SK-N-SH (cell line): ENCODE measurements at regions not wholly inside any gene's neighbourhood (a gene's known extent, or its start where the extent isn't known, plus 50 kb on each side); places are given as distances from the start of the nearest gene placed in this dataset.

ENCODE experiments used
- CTCF ChIA-PET: fragments of 300-600, 350-600 bp; formaldehyde crosslinking; extraction: SDS; loops from one replicate; lab custom pipeline; 2021; lab: Yijun Ruan, JAX
- POLR2A ChIA-PET: fragments of 350-600 bp; sonication (Branson Sonifier 250); formaldehyde crosslinking; extraction: SDS; loops from one replicate; lab custom pipeline; 2020; ENCODE audit warnings: antibody characterized with exemption, inconsistent platforms; lab: Yijun Ruan, JAX
- DNase-seq: peaks from one replicate; pipeline ENCODE4 v3.0.0; 2012
- H2AFZ ChIP-seq: fragments of 200-600 bp; sonication (generic); 2 replicates; pipeline ENCODE4 v1.8.1; 2016; ENCODE audit warnings: antibody characterized with exemption, mild to moderate bottlenecking, low read depth
- H3F3A ChIP-seq: fragments of 200-600 bp; sonication (generic); replicated peaks from 2 replicates; pipeline ENCODE3; 2016; ENCODE audit warnings: antibody characterized with exemption, mild to moderate bottlenecking; ENCODE audit not compliant: insufficient read depth
- H3K27ac ChIP-seq, 2 experiments: fragments of 200-500 bp in 1 of 2; fragments of 200-600 bp in 1 of 2; sonication (Bioruptor generic) in 1 of 2; sonication (generic), shearing (Covaris generic) in 1 of 2; 2 replicates each; pipeline versions ENCODE4 v1.5.1 to v1.6.1; 2014 to 2016; ENCODE audit warnings: low read depth in 2 of 2, inconsistent platforms in 1 of 2, low read length in 1 of 2, mild to moderate bottlenecking in 1 of 2, mixed read lengths in 1 of 2
- H3K27me3 ChIP-seq: fragments of 200-600 bp; sonication (generic), shearing (Covaris generic); 2 replicates; pipeline ENCODE4 v1.6.1; 2016; ENCODE audit warnings: mixed run types; ENCODE audit not compliant: insufficient read depth
- H3K36me3 ChIP-seq, 2 experiments: fragments of 200-500 bp in 1 of 2; fragments of 200-600 bp in 1 of 2; sonication (Bioruptor generic) in 1 of 2; sonication (generic) in 1 of 2; replicated peaks in 1 of 2; 2 replicates each; pipeline versions ENCODE3 to v1.5.1; 2014 to 2016; ENCODE audit warnings: low read length in 1 of 2, mild to moderate bottlenecking in 1 of 2; ENCODE audit not compliant: insufficient read depth in 2 of 2, control insufficient read depth in 1 of 2
- H3K4me1 ChIP-seq, 2 experiments: fragments of 200-500 bp in 1 of 2; fragments of 200-600 bp in 1 of 2; sonication (Bioruptor generic) in 1 of 2; sonication (generic), shearing (Covaris generic) in 1 of 2; 2 replicates each; pipeline versions ENCODE4 v1.5.1 to v1.6.1; 2014 to 2016; ENCODE audit warnings: low read depth in 1 of 2, low read length in 1 of 2, mixed run types in 1 of 2; ENCODE audit not compliant: insufficient read depth in 2 of 2, control insufficient read depth in 1 of 2
- H3K4me2 ChIP-seq: fragments of 200-600 bp; sonication (generic), shearing (Covaris generic); 2 replicates; pipeline ENCODE4 v1.6.1; 2017; ENCODE audit warnings: mixed run types
- H3K4me3 ChIP-seq, 2 experiments: fragments of 200-500 bp in 1 of 2; fragments of 200-600 bp in 1 of 2; sonication (Bioruptor generic) in 1 of 2; sonication (generic), shearing (Covaris generic) in 1 of 2; 2 replicates each; pipeline versions ENCODE4 v1.5.1 to v1.8.1; 2014 to 2016; ENCODE audit warnings: low read depth in 2 of 2, inconsistent platforms in 1 of 2, low read length in 1 of 2, mild to moderate bottlenecking in 1 of 2, mixed read lengths in 1 of 2, moderate library complexity in 1 of 2
- H3K79me2 ChIP-seq: fragments of 200-600 bp; sonication (generic); 2 replicates; pipeline ENCODE4 v1.8.1; 2017; ENCODE audit warnings: mild to moderate bottlenecking; ENCODE audit not compliant: insufficient read depth
- H3K9ac ChIP-seq: fragments of 200-600 bp; sonication (generic); 2 replicates; pipeline ENCODE4 v1.6.1; 2017; ENCODE audit warnings: mixed run types
- H3K9me2 ChIP-seq: fragments of 200-600 bp; sonication (generic); 2 replicates; pipeline ENCODE4 v1.6.1; 2017; ENCODE audit warnings: mixed run types
- H3K9me3 ChIP-seq: fragments of 200-600 bp; sonication (generic); 2 replicates; pipeline ENCODE4 v1.6.1; 2017; ENCODE audit warnings: mixed run types, mild to moderate bottlenecking, moderate library complexity
- H4K20me1 ChIP-seq: fragments of 200-600 bp; sonication (generic); 2 replicates; pipeline ENCODE4 v1.6.1; 2017; ENCODE audit warnings: mild to moderate bottlenecking, mixed run types; ENCODE audit not compliant: insufficient read depth
- CHD2 ChIP-seq: fragments of 150-350 bp; IDR thresholded peaks from 2 replicates; pipeline ENCODE4 v1.6.1; 2018; ENCODE audit warnings: low read length; ENCODE audit not compliant: partially characterized antibody
- ELF1 ChIP-seq: IDR thresholded peaks from 2 replicates; pipeline ENCODE4 v1.4.0; 2012
- EP300 ChIP-seq, 2 experiments: IDR thresholded peaks; 2 replicates each; pipeline versions ENCODE4 v1.4.0 to v1.6.1; 2012; ENCODE audit warnings: borderline replicate concordance in 1 of 2, low read depth in 1 of 2, low read length in 1 of 2
- FOXJ3 ChIP-seq: sonication (generic); formaldehyde crosslinking; IDR thresholded peaks from 2 replicates; pipeline ENCODE4 v1.5.1; 2020; ENCODE audit warnings: mild to moderate bottlenecking, missing genetic modification reagents
- FOXM1 ChIP-seq: IDR thresholded peaks from 2 replicates; pipeline ENCODE4 v1.4.0; 2012; ENCODE audit warnings: low read depth, mild to moderate bottlenecking
- GATA2 ChIP-seq: sonication (generic); formaldehyde crosslinking; IDR thresholded peaks from 2 replicates; pipeline ENCODE4 v1.5.0; 2020; ENCODE audit warnings: mild to moderate bottlenecking, missing genetic modification reagents
- MAX ChIP-seq: IDR thresholded peaks from 2 replicates; pipeline ENCODE4 v1.4.0; 2012; ENCODE audit warnings: low read depth
- MEF2A ChIP-seq: IDR thresholded peaks from 2 replicates; pipeline ENCODE4 v1.4.0; 2012; ENCODE audit warnings: low read depth, borderline replicate concordance
- MXI1 ChIP-seq: IDR thresholded peaks from 2 replicates; pipeline ENCODE4 v1.6.1; 2012; ENCODE audit warnings: mild to moderate bottlenecking, low read depth, low read length, improper control_type of control experiment
- NFIC ChIP-seq: IDR thresholded peaks from 2 replicates; pipeline ENCODE4 v1.4.0; 2012; ENCODE audit warnings: borderline replicate concordance
- RAD21 ChIP-seq: IDR thresholded peaks from 2 replicates; pipeline ENCODE4 v1.6.1; 2012; ENCODE audit warnings: mild to moderate bottlenecking, low read length
- REST ChIP-seq: IDR thresholded peaks from 2 replicates; pipeline ENCODE4 v1.6.1; 2012; ENCODE audit warnings: mild to moderate bottlenecking, low read depth, low read length, moderate library complexity
- RFX5 ChIP-seq: IDR thresholded peaks from 2 replicates; pipeline ENCODE4 v1.6.1; 2012; ENCODE audit warnings: mild to moderate bottlenecking, improper control_type of control experiment, low read length
- RXRA ChIP-seq: IDR thresholded peaks from 2 replicates; pipeline ENCODE4 v1.4.0; 2012; ENCODE audit warnings: low read depth, mild to moderate bottlenecking, borderline replicate concordance
- SIN3A ChIP-seq: IDR thresholded peaks from 2 replicates; pipeline ENCODE4 v1.6.1; 2012; ENCODE audit warnings: low read depth, mild to moderate bottlenecking, low read length, moderate library complexity, borderline replicate concordance
- TEAD4 ChIP-seq: IDR thresholded peaks from 2 replicates; pipeline ENCODE4 v1.4.0; 2012; ENCODE audit warnings: mild to moderate bottlenecking, borderline replicate concordance; ENCODE audit not compliant: insufficient read depth
- WGBS: methylation state at CpG from one replicate; pipeline ENCODE4 v1.1.6; 2017; ENCODE audit warnings: low lambda C conversion rate; 5-methylcytosine and 5-hydroxymethylcytosine counted together

GRCh38 chr6:2523061-2523460 is 227.7 kb downstream of the MYLK4 start:
- DNase-seq = no peak
- no peaks in the 10 kb centered on the region for H4K20me1 ChIP-seq
- CTCF ChIA-PET = no interaction called here
- TF ChIP-seq GATA2 (no peak), MEF2A (no peak), RXRA (no peak), RFX5 (no peak), MAX (no peak), SIN3A (no peak)
- H3K36me3 ChIP-seq = no peaks in the 10 kb centered on the region
- H3F3A ChIP-seq = no peaks in the 10 kb centered on the region
- POLR2A ChIA-PET = no interaction called here
- no peak overlapping the region for H3K4me3 ChIP-seq
- H3K79me2 ChIP-seq = no peaks in the 10 kb centered on the region
- no peaks in the 10 kb centered on the region for H3K27me3 ChIP-seq
- H3K9ac ChIP-seq = no peak overlapping the region
- no peaks in the 10 kb centered on the region for H3K4me1 ChIP-seq
- WGBS = 21% methylated on average over 3 of the region's 3 CpGs
- no peak overlapping the region for H3K27ac ChIP-seq
- H3K9me3 ChIP-seq = no peaks in the 10 kb centered on the region; the same call in 1 of the 2 replicates
- H3K4me2 ChIP-seq = no peak overlapping the region
- no peaks in the 10 kb centered on the region for H3K9me2 ChIP-seq
- H2AFZ ChIP-seq = no peak overlapping the region

GRCh38 chr6:2522521-2522920 is 228.2 kb downstream of the MYLK4 start:
- no peak overlapping the region for H3K27ac ChIP-seq
- no peaks in the 10 kb centered on the region; the same call in 1 of the 2 replicates for H3K9me3 ChIP-seq
- ChIA-PET POLR2A (no interaction called here), CTCF (no interaction called here)
- H3K9ac ChIP-seq = no peak overlapping the region
- no peak overlapping the region for H2AFZ ChIP-seq
- TF ChIP-seq CHD2 (no peak), EP300 (IDR thresholded peaks at IDR 0.05; ENCODE audit: borderline replicate concordance in 1 of 2, low read depth in 1 of 2, low read length in 1 of 2) (no peak), FOXJ3 (CRISPR knock-in tag) (no peak), MXI1 (no peak), NFIC (no peak), RAD21 (no peak), RFX5 (no peak), ELF1 (no peak), TEAD4 (no peak), REST (no peak), FOXM1 (no peak)
- DNase-seq = no peak
- H3K4me3 ChIP-seq = no peak overlapping the region
- no peaks in the 10 kb centered on the region for H3K79me2 ChIP-seq
- no peaks in the 10 kb centered on the region for H3K36me3 ChIP-seq
- no peaks in the 10 kb centered on the region for H3K9me2 ChIP-seq
- no peak overlapping the region for H3K4me2 ChIP-seq
- no peaks in the 10 kb centered on the region for H3F3A ChIP-seq
- 5% methylated on average over 7 of the region's 7 CpGs for WGBS
- H3K27me3 ChIP-seq = no peaks in the 10 kb centered on the region
- H4K20me1 ChIP-seq = no peaks in the 10 kb centered on the region
- H3K4me1 ChIP-seq = no peaks in the 10 kb centered on the region
